ENCODE measurements at regions not wholly inside any gene's neighbourhood (a gene's known extent, or its start where the extent isn't known, plus 50 kb on each side); places are given as distances from the start of the nearest gene placed in this dataset.
A peak's percentile ranks its signal among the peaks of the same experiment; 100 is the strongest.
"Not testable (repeated sequence)": the region's sequence is repeated elsewhere in the genome, so short reads cannot be mapped to it uniquely, and the experiment has no call there.

DNA sequence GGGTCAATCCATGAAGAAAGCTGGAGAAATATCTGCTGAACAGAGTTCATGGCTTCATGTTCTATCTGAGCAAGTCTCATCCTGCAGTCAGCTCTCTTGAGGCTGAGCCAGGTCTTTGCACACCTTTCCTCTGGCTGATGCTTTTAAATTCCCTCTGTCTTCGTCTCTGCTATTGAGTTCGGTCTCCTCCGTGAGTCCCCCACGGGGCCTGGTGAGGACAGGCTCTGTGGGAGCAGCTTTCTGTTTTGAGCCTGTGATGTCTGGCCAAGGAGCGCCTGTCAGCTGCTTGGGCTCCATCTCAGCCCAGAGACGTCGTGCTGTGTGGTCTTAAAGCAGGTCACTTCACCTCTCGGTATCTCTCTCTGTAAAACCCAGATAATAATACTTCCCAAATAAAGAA lies 55.9 kb downstream of the RNU1-4 start:
- H4K20me1 ChIP-seq (ENCODE audit: control insufficient read depth, insufficient read depth, insufficient read length); H3K79me2 ChIP-seq (ENCODE audit: insufficient read depth, low read length); H2AK5ac ChIP-seq (ENCODE audit: insufficient read length, low read length); H3K14ac ChIP-seq (ENCODE audit: insufficient read depth, low read length); H2BK20ac ChIP-seq (ENCODE audit: low read depth, low read length, poor library complexity, severe bottlenecking); H2BK5ac ChIP-seq (ENCODE audit: insufficient read length, low read length); H3K79me1 ChIP-seq (ENCODE audit: insufficient read depth, low read depth, low read length, poor library complexity, severe bottlenecking); H4K8ac ChIP-seq (replicated peaks; ENCODE audit: insufficient read length, low read depth, low read length); H3K27me3 ChIP-seq (ENCODE audit: insufficient read depth, low read length); H3K4ac ChIP-seq (ENCODE audit: low read depth, low read length); H3K23me2 ChIP-seq (ENCODE audit: insufficient read length, low read depth, low read length, poor library complexity, severe bottlenecking); H2BK12ac ChIP-seq (ENCODE audit: insufficient read length, low read depth, low read length); H2BK120ac ChIP-seq (ENCODE audit: low read depth, low read length, poor library complexity, severe bottlenecking); H3K4me2 ChIP-seq (ENCODE audit: insufficient read depth, insufficient read length, low read length); H2AFZ ChIP-seq (ENCODE audit: low read length); H3T11ph ChIP-seq (ENCODE audit: low read length); H4K5ac ChIP-seq (ENCODE audit: insufficient read length, low read depth, low read length); H2BK15ac ChIP-seq (ENCODE audit: low read depth, low read length); H3K4me3 Mint-ChIP-seq; H3K9ac ChIP-seq (ENCODE audit: extremely low read depth, insufficient read length, low read length); DNase-seq; H3K27me3 Mint-ChIP-seq (ENCODE audit: low read depth); H3K23ac ChIP-seq (ENCODE audit: insufficient read length, low read depth, low read length); H3K4me1 ChIP-seq (ENCODE audit: insufficient read depth, low read length); H3K9me3 ChIP-seq (ENCODE audit: control insufficient read depth, low read depth, low read length); H4K91ac ChIP-seq (ENCODE audit: insufficient read length, low read depth, low read length); H3K27ac ChIP-seq (ENCODE audit: insufficient read length, low read depth, low read length); H3K18ac ChIP-seq (ENCODE audit: insufficient read length, low read depth, low read length); H3K9me3 Mint-ChIP-seq; H3K36me3 Mint-ChIP-seq (ENCODE audit: insufficient read depth in 1 of 3, low read depth in 3 of 3); H3K56ac ChIP-seq (ENCODE audit: insufficient read length, low read depth, low read length): not testable (repeated sequence)
- peak overlapping the region in 1 of 3 experiments; percentile 86; a peak in 1 of 7 replicates for H3K27ac Mint-ChIP-seq
- no CpG with 5 or more reads among the region's 8 CpGs for WGBS (ENCODE audit: extremely low coverage, insufficient read length, low lambda C conversion rate)
- H3K4me1 Mint-ChIP-seq: peaks cover 11 to 17% of the 10 kb centered on the region in 2 experiments

DNA sequence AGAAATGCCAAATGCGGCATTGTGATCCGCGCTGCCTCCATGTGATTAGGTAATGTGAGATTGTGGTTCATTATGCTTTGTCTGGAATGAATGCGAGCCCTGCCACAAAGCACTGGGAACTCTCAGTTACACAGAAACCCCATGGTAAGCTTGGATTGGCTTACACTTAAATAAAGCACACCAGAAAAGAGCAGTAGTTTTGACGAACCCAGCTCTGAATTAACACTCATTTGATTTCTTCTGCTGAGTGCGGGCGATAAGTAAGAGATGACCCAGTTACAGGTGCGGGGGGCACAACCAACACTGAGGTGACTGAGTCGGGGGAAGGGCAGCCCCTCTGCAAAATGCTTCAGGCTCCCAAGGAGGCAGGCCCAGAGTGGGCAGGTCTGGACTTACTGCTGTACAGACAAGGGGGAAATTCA lies 56.3 kb downstream of the RNU1-4 start:
- not testable (repeated sequence) for H3K79me2 ChIP-seq (ENCODE audit: insufficient read depth, low read length); H2BK12ac ChIP-seq (ENCODE audit: insufficient read length, low read depth, low read length); H2AK5ac ChIP-seq (ENCODE audit: insufficient read length, low read length); H3K27me3 ChIP-seq (ENCODE audit: insufficient read depth, low read length); H3K14ac ChIP-seq (ENCODE audit: insufficient read depth, low read length); H2BK120ac ChIP-seq (ENCODE audit: low read depth, low read length, poor library complexity, severe bottlenecking); H3K9me3 ChIP-seq (ENCODE audit: control insufficient read depth, low read depth, low read length); H3K79me1 ChIP-seq (ENCODE audit: insufficient read depth, low read depth, low read length, poor library complexity, severe bottlenecking); H3K18ac ChIP-seq (ENCODE audit: insufficient read length, low read depth, low read length); H4K91ac ChIP-seq (ENCODE audit: insufficient read length, low read depth, low read length); H3K27ac ChIP-seq (ENCODE audit: insufficient read length, low read depth, low read length); H3K36me3 Mint-ChIP-seq (ENCODE audit: insufficient read depth in 1 of 3, low read depth in 3 of 3); H3K9me3 Mint-ChIP-seq; H2BK5ac ChIP-seq (ENCODE audit: insufficient read length, low read length); H2AFZ ChIP-seq (ENCODE audit: low read length); H2BK15ac ChIP-seq (ENCODE audit: low read depth, low read length); H3K9ac ChIP-seq (ENCODE audit: extremely low read depth, insufficient read length, low read length); H3K4ac ChIP-seq (ENCODE audit: low read depth, low read length); H3K23me2 ChIP-seq (ENCODE audit: insufficient read length, low read depth, low read length, poor library complexity, severe bottlenecking); H4K20me1 ChIP-seq (ENCODE audit: control insufficient read depth, insufficient read depth, insufficient read length); H3K27me3 Mint-ChIP-seq (ENCODE audit: low read depth); H3K4me1 ChIP-seq (ENCODE audit: insufficient read depth, low read length); H4K8ac ChIP-seq (replicated peaks; ENCODE audit: insufficient read length, low read depth, low read length); H3K23ac ChIP-seq (ENCODE audit: insufficient read length, low read depth, low read length); H4K5ac ChIP-seq (ENCODE audit: insufficient read length, low read depth, low read length); H3T11ph ChIP-seq (ENCODE audit: low read length); H3K56ac ChIP-seq (ENCODE audit: insufficient read length, low read depth, low read length); H2BK20ac ChIP-seq (ENCODE audit: low read depth, low read length, poor library complexity, severe bottlenecking); H3K4me2 ChIP-seq (ENCODE audit: insufficient read depth, insufficient read length, low read length)
- Mint-ChIP-seq H3K4me3 (peak overlapping the region in 1 of 2 experiments; percentile 67; a peak in 2 of 5 replicates), H3K4me1 (peaks cover 11 to 17% of the 10 kb centered on the region in 2 experiments), H3K27ac (peak overlapping the region in 2 of 3 experiments; percentile 48 to 81; a peak in 3 of 7 replicates)
- DNase-seq: peak; percentile 40
- no CpG with 5 or more reads among the region's 9 CpGs for WGBS (ENCODE audit: extremely low coverage, insufficient read length, low lambda C conversion rate)

Measured in H9 (cell line).